ENCODE measurements at regions not wholly inside any gene's neighbourhood (a gene's known extent, or its start where the extent isn't known, plus 50 kb on each side); places are given as distances from the start of the nearest gene placed in this dataset.

- no peak for TF ChIP-seq CTCF (IDR thresholded peaks at IDR 0.05; ENCODE audit: insufficient read depth, low read depth, low read length)
- no peak for DNase-seq (ENCODE audit: low read depth)
- no peak overlapping the region for H3K4me3 ChIP-seq (ENCODE audit: low read depth, low read length)
Observed at GRCh38 chr16:82373976-82374375, 204.0 kb upstream of the MPHOSPH6 start.

- TF ChIP-seq CTCF (IDR thresholded peaks at IDR 0.05; ENCODE audit: insufficient read depth, low read depth, low read length), result no peak
Observed at GRCh38 chr16:82370282-82370681, 200.3 kb upstream of the MPHOSPH6 start.

GRCh38 chr16:82368041-82368440, 198.0 kb upstream of the MPHOSPH6 start:
- TF ChIP-seq CTCF (IDR thresholded peaks at IDR 0.05; ENCODE audit: insufficient read depth, low read depth, low read length), result peak; percentile 46
- no peak overlapping the region for H3K4me3 ChIP-seq (ENCODE audit: low read depth, low read length)
- DNase-seq (ENCODE audit: low read depth), result peak; percentile 38

More at GRCh38 chr16:82370282-82370681, 200.3 kb upstream of the MPHOSPH6 start:
- no peak for DNase-seq (ENCODE audit: low read depth)
- H3K4me3 ChIP-seq (ENCODE audit: low read depth, low read length), result no peak overlapping the region

- no peak for DNase-seq (ENCODE audit: low read depth)
- no peak for TF ChIP-seq CTCF (IDR thresholded peaks at IDR 0.05; ENCODE audit: insufficient read depth, low read depth, low read length)
- no peak overlapping the region for H3K4me3 ChIP-seq (ENCODE audit: low read depth, low read length)
Observed at GRCh38 chr16:82366462-82366861, 196.4 kb upstream of the MPHOSPH6 start.

- no peak for DNase-seq (ENCODE audit: low read depth)
- H3K4me3 ChIP-seq (ENCODE audit: low read depth, low read length), result no peak overlapping the region
- no peak for TF ChIP-seq CTCF (IDR thresholded peaks at IDR 0.05; ENCODE audit: insufficient read depth, low read depth, low read length)
Observed at GRCh38 chr16:82364690-82365089, 194.7 kb upstream of the MPHOSPH6 start.

- no peak for DNase-seq (ENCODE audit: low read depth)
- H3K4me3 ChIP-seq (ENCODE audit: low read depth, low read length), result no peak overlapping the region
- no peak for TF ChIP-seq CTCF (IDR thresholded peaks at IDR 0.05; ENCODE audit: insufficient read depth, low read depth, low read length)
Observed at GRCh38 chr16:82363026-82363816, 193.2 kb upstream of the MPHOSPH6 start.

- no peak for DNase-seq (ENCODE audit: low read depth)
- H3K4me3 ChIP-seq (ENCODE audit: low read depth, low read length), result no peak overlapping the region
- no peak for TF ChIP-seq CTCF (IDR thresholded peaks at IDR 0.05; ENCODE audit: insufficient read depth, low read depth, low read length)
Observed at GRCh38 chr16:82361885-82362284, 191.9 kb upstream of the MPHOSPH6 start.
